DND-41 (cell line): ENCODE measurements at regions not wholly inside any gene's neighbourhood (a gene's known extent, or its start where the extent isn't known, plus 50 kb on each side); places are given as distances from the start of the nearest gene placed in this dataset.

Experiments
- EZH2 ChIP-seq: IDR thresholded peaks from 3 replicates; pipeline ENCODE4 v1.6.1; 2012; ENCODE audit warnings: borderline replicate concordance, low read depth, mild to moderate bottlenecking, moderate library complexity, low read length, inconsistent platforms; ENCODE audit not compliant: severe bottlenecking
- TF ChIP-seq, protein P1 (sequence below): IDR thresholded peaks from 2 replicates; pipeline ENCODE4 v1.5.1; 2012; ENCODE audit warnings: borderline replicate concordance, low read length, moderate library complexity, mild to moderate bottlenecking; ENCODE audit not compliant: poor library complexity, severe bottlenecking; ENCODE audit errors: extremely low read depth

DNA sequence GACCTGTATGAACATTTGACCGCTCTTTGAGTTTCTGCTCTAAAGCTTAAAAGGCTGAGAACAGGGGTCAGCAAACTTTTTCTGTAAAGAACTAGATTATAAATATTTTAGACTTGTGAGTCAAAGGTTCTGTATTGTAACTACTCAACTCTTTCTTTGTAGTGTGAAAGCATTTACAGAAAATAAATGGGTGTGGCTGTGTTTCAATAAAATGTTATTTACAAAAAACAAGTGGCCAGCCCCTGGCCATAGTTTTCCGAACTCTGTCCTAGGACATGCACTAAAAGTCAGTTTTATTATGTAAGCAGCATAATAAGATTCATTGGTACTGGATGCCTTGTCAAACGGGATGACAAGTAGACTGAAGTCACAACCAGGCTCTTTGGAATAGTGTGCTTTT is 434.9 kb downstream of the ZEB2 start:
- TF ChIP-seq, protein P1, sequence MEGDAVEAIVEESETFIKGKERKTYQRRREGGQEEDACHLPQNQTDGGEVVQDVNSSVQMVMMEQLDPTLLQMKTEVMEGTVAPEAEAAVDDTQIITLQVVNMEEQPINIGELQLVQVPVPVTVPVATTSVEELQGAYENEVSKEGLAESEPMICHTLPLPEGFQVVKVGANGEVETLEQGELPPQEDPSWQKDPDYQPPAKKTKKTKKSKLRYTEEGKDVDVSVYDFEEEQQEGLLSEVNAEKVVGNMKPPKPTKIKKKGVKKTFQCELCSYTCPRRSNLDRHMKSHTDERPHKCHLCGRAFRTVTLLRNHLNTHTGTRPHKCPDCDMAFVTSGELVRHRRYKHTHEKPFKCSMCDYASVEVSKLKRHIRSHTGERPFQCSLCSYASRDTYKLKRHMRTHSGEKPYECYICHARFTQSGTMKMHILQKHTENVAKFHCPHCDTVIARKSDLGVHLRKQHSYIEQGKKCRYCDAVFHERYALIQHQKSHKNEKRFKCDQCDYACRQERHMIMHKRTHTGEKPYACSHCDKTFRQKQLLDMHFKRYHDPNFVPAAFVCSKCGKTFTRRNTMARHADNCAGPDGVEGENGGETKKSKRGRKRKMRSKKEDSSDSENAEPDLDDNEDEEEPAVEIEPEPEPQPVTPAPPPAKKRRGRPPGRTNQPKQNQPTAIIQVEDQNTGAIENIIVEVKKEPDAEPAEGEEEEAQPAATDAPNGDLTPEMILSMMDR, result no peak
- TF ChIP-seq EZH2, result no peak
